HG03432 (cell line): ENCODE measurements at regions not wholly inside any gene's neighbourhood (a gene's known extent, or its start where the extent isn't known, plus 50 kb on each side); places are given as distances from the start of the nearest gene placed in this dataset.
"Not testable (repeated sequence)": the region's sequence is repeated elsewhere in the genome, so short reads cannot be mapped to it uniquely, and the experiment has no call there.

Source experiments
- ATAC-seq: cut with Tn5 transposase; IDR thresholded peaks from one replicate; pipeline ENCODE4 v1.9.1; 2021; ENCODE audit warnings: mild to moderate bottlenecking, moderate library complexity; ENCODE audit not compliant: unreplicated experiment

GRCh38 chr5:60446917-60447316 is 253.0 kb downstream of the DEPDC1B start:
- no peak for ATAC-seq

GRCh38 chr5:60445921-60446320 is 254.0 kb downstream of the DEPDC1B start:
- ATAC-seq: no peak

- ATAC-seq: no peak
Observed at GRCh38 chr5:60445427-60445826, 254.5 kb downstream of the DEPDC1B start.

- ATAC-seq: no peak
Observed at GRCh38 chr5:60444661-60445360, 255.2 kb downstream of the DEPDC1B start.

- ATAC-seq: no peak
Observed at GRCh38 chr5:60439552-60439951, 260.4 kb downstream of the DEPDC1B start.

GRCh38 chr5:60437308-60437707 is 262.7 kb downstream of the DEPDC1B start:
- ATAC-seq: peak; percentile 34

- ATAC-seq: peak; percentile 82
Observed at GRCh38 chr5:60436518-60436917, 263.4 kb downstream of the DEPDC1B start.

- no peak for ATAC-seq
Observed at GRCh38 chr5:60435808-60436207, 264.2 kb downstream of the DEPDC1B start.

GRCh38 chr5:60426189-60426588 is 273.8 kb downstream of the DEPDC1B start:
- ATAC-seq: not testable (repeated sequence)

- not testable (repeated sequence) for ATAC-seq
Observed at GRCh38 chr5:60420773-60421172, 279.2 kb downstream of the DEPDC1B start.

GRCh38 chr5:60417500-60418181 is 282.3 kb downstream of the DEPDC1B start:
- ATAC-seq: no peak

GRCh38 chr5:60415443-60415842 is 284.5 kb downstream of the DEPDC1B start:
- ATAC-seq: no peak

- no peak for ATAC-seq
Observed at GRCh38 chr5:60410427-60410826, 289.5 kb downstream of the DEPDC1B start.

- ATAC-seq: no peak
Observed at GRCh38 chr5:60404171-60404570, 295.8 kb downstream of the DEPDC1B start.

- no peak for ATAC-seq
Observed at GRCh38 chr5:60403343-60404006, 296.5 kb downstream of the DEPDC1B start.

- no peak for ATAC-seq
Observed at GRCh38 chr5:60402161-60402785, 297.7 kb downstream of the DEPDC1B start.

- ATAC-seq: no peak
Observed at GRCh38 chr5:60401526-60401925, 298.4 kb downstream of the DEPDC1B start.

GRCh38 chr5:60399507-60399906 is 300.5 kb downstream of the DEPDC1B start:
- ATAC-seq: no peak

- ATAC-seq: no peak
Observed at GRCh38 chr5:60395712-60396329, 304.1 kb downstream of the DEPDC1B start.

- ATAC-seq: no peak
Observed at GRCh38 chr5:60387051-60387440, 312.9 kb downstream of the DEPDC1B start.

GRCh38 chr5:60386436-60387050 is 313.4 kb downstream of the DEPDC1B start:
- ATAC-seq: no peak
